Suprapubic skin (tissue), 4 donors: ENCODE measurements at regions not wholly inside any gene's neighbourhood (a gene's known extent, or its start where the extent isn't known, plus 50 kb on each side); places are given as distances from the start of the nearest gene placed in this dataset.

Source experiments
- EP300 ChIP-seq: sonication (generic); formaldehyde crosslinking; IDR thresholded peaks from one replicate; pipeline ENCODE4 v1.6.1; 2017; ENCODE audit warnings: antibody characterized with exemption
- POLR2A ChIP-seq, 2 donors: fragments of 450-650 bp; IDR thresholded peaks; one replicate each; pipeline ENCODE4 v1.6.1; 2017; ENCODE audit warnings: antibody characterized with exemption in 2 of 2, mild to moderate bottlenecking in 2 of 2, moderate library complexity in 2 of 2
- POLR2AphosphoS5 ChIP-seq, 3 donors: sonication (generic); formaldehyde crosslinking; IDR thresholded peaks; one replicate each; pipeline ENCODE4 v1.6.1; 2017; ENCODE audit warnings: antibody characterized with exemption in 3 of 3
- TF ChIP-seq, protein P1 (sequence below), 2 donors: fragments of 200-600 bp in 1 of 2; fragments of 450-650 bp in 1 of 2; sonication (generic) in 1 of 2; IDR thresholded peaks; one replicate each; pipeline ENCODE4 v1.5.1; 2016 to 2019; ENCODE audit warnings: antibody characterized with exemption in 2 of 2, mild to moderate bottlenecking in 1 of 2, moderate library complexity in 1 of 2

DNA sequence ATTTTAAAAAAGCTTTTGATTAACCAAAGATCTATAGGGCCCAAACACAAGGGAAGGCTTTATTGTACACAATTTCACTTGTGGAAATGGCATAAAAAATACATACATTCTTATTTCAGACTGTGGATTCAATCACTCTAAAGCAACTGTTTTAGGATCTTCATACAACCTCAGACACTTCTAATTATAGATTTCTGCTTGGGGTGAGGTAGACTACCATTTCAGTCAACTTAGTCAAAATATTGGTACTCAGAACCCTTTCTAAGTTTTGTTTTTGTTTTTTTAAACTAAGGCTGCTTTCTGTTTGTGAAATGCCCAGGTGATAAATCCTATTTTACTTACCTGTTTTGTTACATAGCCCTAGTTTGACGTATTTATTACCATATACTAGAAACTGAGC, 284.5 kb upstream of the RASA1 start:
- TF ChIP-seq, protein P1, sequence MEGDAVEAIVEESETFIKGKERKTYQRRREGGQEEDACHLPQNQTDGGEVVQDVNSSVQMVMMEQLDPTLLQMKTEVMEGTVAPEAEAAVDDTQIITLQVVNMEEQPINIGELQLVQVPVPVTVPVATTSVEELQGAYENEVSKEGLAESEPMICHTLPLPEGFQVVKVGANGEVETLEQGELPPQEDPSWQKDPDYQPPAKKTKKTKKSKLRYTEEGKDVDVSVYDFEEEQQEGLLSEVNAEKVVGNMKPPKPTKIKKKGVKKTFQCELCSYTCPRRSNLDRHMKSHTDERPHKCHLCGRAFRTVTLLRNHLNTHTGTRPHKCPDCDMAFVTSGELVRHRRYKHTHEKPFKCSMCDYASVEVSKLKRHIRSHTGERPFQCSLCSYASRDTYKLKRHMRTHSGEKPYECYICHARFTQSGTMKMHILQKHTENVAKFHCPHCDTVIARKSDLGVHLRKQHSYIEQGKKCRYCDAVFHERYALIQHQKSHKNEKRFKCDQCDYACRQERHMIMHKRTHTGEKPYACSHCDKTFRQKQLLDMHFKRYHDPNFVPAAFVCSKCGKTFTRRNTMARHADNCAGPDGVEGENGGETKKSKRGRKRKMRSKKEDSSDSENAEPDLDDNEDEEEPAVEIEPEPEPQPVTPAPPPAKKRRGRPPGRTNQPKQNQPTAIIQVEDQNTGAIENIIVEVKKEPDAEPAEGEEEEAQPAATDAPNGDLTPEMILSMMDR (IDR thresholded peaks at IDR 0.05) = no peak
- TF ChIP-seq POLR2A (IDR thresholded peaks at IDR 0.05) (no peak), EP300 (no peak), POLR2AphosphoS5 (IDR thresholded peaks at IDR 0.05) (no peak)
